PFSK-1 (cell line): ENCODE measurements at regions not wholly inside any gene's neighbourhood (a gene's known extent, or its start where the extent isn't known, plus 50 kb on each side); places are given as distances from the start of the nearest gene placed in this dataset.

Source experiments
- REST ChIP-seq, 2 experiments: IDR thresholded peaks; 2 replicates each; pipeline versions ENCODE4 v1.6.1 to v1.8.0; 2011 to 2012; ENCODE audit warnings: low read depth in 2 of 2, low read length in 2 of 2, control low read depth in 1 of 2, inconsistent platforms in 1 of 2, mild to moderate bottlenecking in 1 of 2, moderate library complexity in 1 of 2; ENCODE audit not compliant: insufficient read depth in 1 of 2
- TAF1 ChIP-seq: IDR thresholded peaks from 2 replicates; pipeline ENCODE4 v1.6.1; 2012; ENCODE audit warnings: low read length, control low read depth, borderline replicate concordance; ENCODE audit not compliant: insufficient read depth

GRCh38 chr1:243977094-243977493, 74.0 kb upstream of the ZBTB18 start:
- TF ChIP-seq TAF1 (no peak), REST (IDR thresholded peaks at IDR 0.05; ENCODE audit: insufficient read depth in 1 of 2, low read depth in 2 of 2, low read length in 2 of 2) (no peak)
